IMR-90 (cell line): ENCODE measurements at regions not wholly inside any gene's neighbourhood (a gene's known extent, or its start where the extent isn't known, plus 50 kb on each side); places are given as distances from the start of the nearest gene placed in this dataset.

Source experiments
- ATAC-seq: fragments of 200-7000 bp; cut with Tn5 transposase; 2 replicates; pipeline ENCODE4 v1.9.1; 2020; ENCODE audit warnings: low read depth, mild to moderate bottlenecking, moderate library complexity
- BruUV-seq: library from RNA; stranded (reverse); fragments of 400-500 nt; replicated peaks from 2 replicates; lab custom pipeline; 2021; lab: Mats Ljungman, UMichigan
- CTCF ChIA-PET: fragments of 300-600 bp; formaldehyde crosslinking; extraction: SDS; loops from one replicate; lab custom pipeline; 2021; ENCODE audit warnings: antibody characterized with exemption; lab: Yijun Ruan, JAX
- POLR2A ChIA-PET: fragments of 300-600 bp; sonication (Branson Sonifier 250); formaldehyde crosslinking; loops from one replicate; lab custom pipeline; 2022; ENCODE audit warnings: antibody characterized with exemption; ENCODE audit not compliant: unreplicated experiment; lab: Charles Lee
- DNase-seq: peaks from one replicate; pipeline ENCODE4 v3.0.0; 2013
- H2AFZ ChIP-seq: replicated peaks from 2 replicates; pipeline ENCODE3; 2013; ENCODE audit warnings: low read length, mild to moderate bottlenecking; ENCODE audit not compliant: poor library complexity
- H2AK5ac ChIP-seq: 2 replicates; pipeline ENCODE4 v1.6.1; 2013; ENCODE audit warnings: low read depth, low read length, inconsistent platforms
- H2AK9ac ChIP-seq: replicated peaks from 2 replicates; pipeline ENCODE3; 2013; ENCODE audit warnings: mild to moderate bottlenecking, low read depth, low read length, moderate library complexity; ENCODE audit not compliant: poor library complexity
- H2BK120ac ChIP-seq: 2 replicates; pipeline ENCODE4 v1.6.1; 2013; ENCODE audit warnings: low read depth, low read length, inconsistent platforms
- H2BK15ac ChIP-seq: 3 replicates; pipeline ENCODE4 v1.6.1; 2013; ENCODE audit warnings: low read depth, low read length, inconsistent platforms
- H2BK20ac ChIP-seq: 2 replicates; pipeline ENCODE4 v1.6.1; 2013; ENCODE audit warnings: low read depth, mild to moderate bottlenecking, inconsistent platforms, low read length, moderate library complexity
- H2BK5ac ChIP-seq: 2 replicates; pipeline ENCODE4 v1.6.1; 2013; ENCODE audit warnings: mild to moderate bottlenecking, low read depth, low read length, inconsistent platforms; ENCODE audit not compliant: poor library complexity, severe bottlenecking
- H3K14ac ChIP-seq: replicated peaks from 2 replicates; pipeline ENCODE4 v1.6.1; 2013; ENCODE audit warnings: low read depth, low read length, inconsistent platforms
- H3K18ac ChIP-seq: 2 replicates; pipeline ENCODE4 v1.6.1; 2013; ENCODE audit warnings: low read depth, low read length, control low read depth
- H3K23ac ChIP-seq: 2 replicates; pipeline ENCODE4 v1.6.1; 2013; ENCODE audit warnings: low read depth, low read length, inconsistent platforms
- H3K27ac ChIP-seq: 2 replicates; pipeline ENCODE4 v1.5.1; 2013; ENCODE audit warnings: mild to moderate bottlenecking, control low read depth, low read length; ENCODE audit not compliant: insufficient read depth
- H3K27me3 ChIP-seq: 2 replicates; pipeline ENCODE4 v1.6.1; 2013; ENCODE audit warnings: low read length; ENCODE audit not compliant: control insufficient read depth, insufficient read depth
- H3K36me3 ChIP-seq: 2 replicates; pipeline ENCODE4 v1.6.1; 2013; ENCODE audit warnings: low read length, mixed read lengths; ENCODE audit not compliant: control insufficient read depth, insufficient read depth
- H3K4ac ChIP-seq: 2 replicates; pipeline ENCODE4 v1.6.1; 2013; ENCODE audit warnings: low read depth, low read length, inconsistent platforms
- H3K4me1 ChIP-seq: 2 replicates; pipeline ENCODE4 v1.6.1; 2013; ENCODE audit warnings: low read length, mixed read lengths; ENCODE audit not compliant: control insufficient read depth, insufficient read depth
- H3K4me2 ChIP-seq: 2 replicates; pipeline ENCODE4 v1.6.1; 2013; ENCODE audit warnings: low read depth, mild to moderate bottlenecking, control low read depth, low read length, moderate library complexity
- H3K4me3 ChIP-seq: 2 replicates; pipeline ENCODE4 v1.5.1; 2013; ENCODE audit warnings: low read depth, mild to moderate bottlenecking, control low read depth, low read length, moderate library complexity; ENCODE audit not compliant: insufficient read depth
- H3K56ac ChIP-seq: 2 replicates; pipeline ENCODE4 v1.6.1; 2013; ENCODE audit warnings: low read length, inconsistent platforms; ENCODE audit not compliant: insufficient read depth; ENCODE audit errors: extremely low read depth
- H3K79me1 ChIP-seq, 2 experiments: 2 replicates each; pipeline ENCODE4 v1.6.1; 2013; ENCODE audit warnings: low read length in 2 of 2, inconsistent platforms in 1 of 2, low read depth in 1 of 2
- H3K9ac ChIP-seq: 2 replicates; pipeline ENCODE4 v1.6.1; 2013; ENCODE audit warnings: low read depth, low read length, control low read depth
- H3K9me1 ChIP-seq: 2 replicates; pipeline ENCODE4 v1.6.1; 2013; ENCODE audit warnings: low read length, inconsistent platforms; ENCODE audit not compliant: insufficient read depth
- H3K9me3 ChIP-seq: 2 replicates; pipeline ENCODE4 v1.6.1; 2013; ENCODE audit warnings: low read length; ENCODE audit not compliant: control insufficient read depth, insufficient read depth
- H4K20me1 ChIP-seq: 2 replicates; pipeline ENCODE4 v1.6.1; 2013; ENCODE audit warnings: low read length, inconsistent platforms; ENCODE audit not compliant: insufficient read depth
- H4K5ac ChIP-seq: 2 replicates; pipeline ENCODE4 v1.6.1; 2013; ENCODE audit warnings: mild to moderate bottlenecking, low read depth, low read length, control low read depth
- H4K8ac ChIP-seq, 2 experiments: 2 replicates each; pipeline ENCODE4 v1.6.1; 2013; ENCODE audit warnings: low read depth in 2 of 2, low read length in 2 of 2, control low read depth in 1 of 2, inconsistent platforms in 1 of 2
- H4K91ac ChIP-seq: 2 replicates; pipeline ENCODE4 v1.6.1; 2013; ENCODE audit warnings: low read depth, low read length, inconsistent platforms; ENCODE audit not compliant: insufficient read depth
- CEBPB ChIP-seq: IDR thresholded peaks from 2 replicates; pipeline ENCODE4 v1.6.1; 2012; ENCODE audit warnings: low read depth, low read length, improper control_type of control experiment
- CHD1 ChIP-seq: IDR thresholded peaks from 2 replicates; pipeline ENCODE4 v1.6.1; 2012; ENCODE audit warnings: low read depth, low read length, improper control_type of control experiment
- CTCF ChIP-seq: conservative IDR thresholded peaks from 2 replicates; pipeline ENCODE4 v1.5.1; 2012; ENCODE audit warnings: mild to moderate bottlenecking, low read depth, low read length, improper control_type of control experiment
- ELK1 ChIP-seq: fragments of 150-350 bp; IDR thresholded peaks from 2 replicates; pipeline ENCODE4 v1.6.1; 2016; ENCODE audit warnings: low read depth, mild to moderate bottlenecking, low read length, moderate library complexity, borderline replicate concordance
- FOS ChIP-seq: fragments of 150-350 bp; IDR thresholded peaks from 2 replicates; pipeline ENCODE4 v1.6.1; 2016; ENCODE audit warnings: low read depth, low read length
- MAFK ChIP-seq: IDR thresholded peaks from 2 replicates; pipeline ENCODE4 v1.6.1; 2012; ENCODE audit warnings: low read depth, low read length, improper control_type of control experiment
- MXI1 ChIP-seq: IDR thresholded peaks from 2 replicates; pipeline ENCODE4 v1.6.1; 2012; ENCODE audit warnings: low read depth, mild to moderate bottlenecking, low read length, moderate library complexity, borderline replicate concordance
- NFE2L2 ChIP-seq: fragments of 150-350 bp; IDR thresholded peaks from 2 replicates; pipeline ENCODE4 v1.6.1; 2016; ENCODE audit warnings: low read depth, mild to moderate bottlenecking, low read length
- POLR2A ChIP-seq: IDR thresholded peaks from 2 replicates; pipeline ENCODE4 v1.6.1; 2012; ENCODE audit warnings: mild to moderate bottlenecking, low read depth, low read length
- RAD21 ChIP-seq: IDR thresholded peaks from 2 replicates; pipeline ENCODE4 v1.6.1; 2012; ENCODE audit warnings: low read length, improper control_type of control experiment
- RCOR1 ChIP-seq: IDR thresholded peaks from 2 replicates; pipeline ENCODE4 v1.6.1; 2012; ENCODE audit warnings: mild to moderate bottlenecking, low read length, improper control_type of control experiment; ENCODE audit not compliant: insufficient replicate concordance
- RFX5 ChIP-seq: IDR thresholded peaks from 2 replicates; pipeline ENCODE4 v1.8.0; 2012; ENCODE audit warnings: low read depth, mild to moderate bottlenecking, low read length, moderate library complexity
- SMC3 ChIP-seq: fragments of 150-350 bp; IDR thresholded peaks from 2 replicates; pipeline ENCODE4 v1.6.1; 2016; ENCODE audit warnings: low read depth, mild to moderate bottlenecking, antibody characterized with exemption, low read length, moderate library complexity
- WGBS, 2 experiments: methylation state at CpG; one replicate each; pipeline versions ENCODE4 v1.1.5 to v1.1.7; 2013; ENCODE audit warnings: missing lambda C conversion rate in 2 of 2; ENCODE audit not compliant: insufficient read length in 1 of 2; ENCODE audit errors: extremely low coverage in 2 of 2; 5-methylcytosine and 5-hydroxymethylcytosine counted together
- dilution Hi-C: fragments of 300-500 bp; cut with HindIII; formaldehyde crosslinking; loops from one replicate; pipeline ENCODE4 v1.14.3; 2018; ENCODE audit warnings: low sequenced_read_pairs; ENCODE audit not compliant: unreplicated experiment
- in situ Hi-C: fragments of 300-500 bp; cut with MboI; formaldehyde crosslinking; loops from 3 replicates; pipeline ENCODE4 v1.14.3; 2019; ENCODE audit warnings: low sequenced_read_pairs, inconsistent platforms, mixed read lengths
- intact Hi-C: fragments of 100-400 bp; cut with micrococcal nuclease; formaldehyde crosslinking; loops from 2 replicates; pipeline ENCODE4 v1.10.0; 2022
- TF ChIP-seq, protein P1 (sequence below): fragments of 150-350 bp; IDR thresholded peaks from 2 replicates; pipeline ENCODE4 v1.6.1; 2017; ENCODE audit warnings: mild to moderate bottlenecking, antibody characterized with exemption, low read length, low read depth

- dilution Hi-C loops (no loop called here), intact Hi-C loops (loop anchor here (1.0 kb wide), 1 partner anchor 28 kb away; no protein-coding TSS in a partner anchor), in situ Hi-C loops (no loop called here)
- peak overlapping the region; percentile 86 for H2BK5ac ChIP-seq
- H3K79me1 ChIP-seq = no peaks in the 10 kb centered on the region; a peak in 1 of 4 replicates
- peak overlapping the region; percentile 55 for H2BK20ac ChIP-seq
- H3K9ac ChIP-seq = peak overlapping the region; percentile 43
- peak overlapping the region; percentile 56 for H4K5ac ChIP-seq
- H4K91ac ChIP-seq = peak overlapping the region; percentile 71
- H3K9me3 ChIP-seq = no peaks in the 10 kb centered on the region
- peak overlapping the region; percentile 72 for H3K56ac ChIP-seq
- H2AK9ac ChIP-seq = peak overlapping the region; percentile 70
- peak overlapping the region; percentile 90 for H3K4ac ChIP-seq
- peak overlapping the region; percentile 33 for H3K18ac ChIP-seq
- H2AFZ ChIP-seq = peak overlapping the region; percentile 80
- no peaks in the 10 kb centered on the region for H3K36me3 ChIP-seq
- H3K27ac ChIP-seq = peak overlapping the region; percentile 80
- H4K20me1 ChIP-seq = no peaks in the 10 kb centered on the region
- H2AK5ac ChIP-seq = peak overlapping the region; percentile 52
- H3K4me2 ChIP-seq = peak overlapping the region; percentile 30
- 20% methylated on average over 11 of the region's 35 CpGs; no CpG with 5 or more reads in 1 of the 2 experiments for WGBS, 2 experiments
- peaks cover 10% of the 10 kb centered on the region for H3K4me1 ChIP-seq
- peak; percentile 79 for DNase-seq
- no TSS peak for BruUV-seq
- peaks cover 8% of the 10 kb centered on the region; the same call in 1 of the 2 replicates for H3K9me1 ChIP-seq
- H4K8ac ChIP-seq = peak overlapping the region; percentile 86
- POLR2A ChIA-PET = no interaction called here
- peak overlapping the region; percentile 82 for H3K14ac ChIP-seq
- CTCF ChIA-PET = no interaction called here
- peak overlapping the region; percentile 85; the same call in 2 of the 3 replicates for H2BK15ac ChIP-seq
- no peak overlapping the region for H3K4me3 ChIP-seq
- H3K23ac ChIP-seq = peak overlapping the region; percentile 87; the same call in 1 of the 2 replicates
- H3K27me3 ChIP-seq = no peaks in the 10 kb centered on the region
- ATAC-seq = peak; percentile 88
- H2BK120ac ChIP-seq = peak overlapping the region; percentile 87
- TF ChIP-seq, protein P1, sequence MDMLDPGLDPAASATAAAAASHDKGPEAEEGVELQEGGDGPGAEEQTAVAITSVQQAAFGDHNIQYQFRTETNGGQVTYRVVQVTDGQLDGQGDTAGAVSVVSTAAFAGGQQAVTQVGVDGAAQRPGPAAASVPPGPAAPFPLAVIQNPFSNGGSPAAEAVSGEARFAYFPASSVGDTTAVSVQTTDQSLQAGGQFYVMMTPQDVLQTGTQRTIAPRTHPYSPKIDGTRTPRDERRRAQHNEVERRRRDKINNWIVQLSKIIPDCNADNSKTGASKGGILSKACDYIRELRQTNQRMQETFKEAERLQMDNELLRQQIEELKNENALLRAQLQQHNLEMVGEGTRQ = no peak
- TF ChIP-seq MAFK = no peak
- no peak for TF ChIP-seq SMC3
- TF ChIP-seq ELK1 = no peak
- no peak for TF ChIP-seq RFX5
- 0 out of 2 replicates have a peak, but pooled peaks have one; percentile 2 for TF ChIP-seq RAD21
- no peak for TF ChIP-seq CTCF
- 0 out of 2 replicates have a peak, but pooled peaks have one; percentile 33 for TF ChIP-seq CHD1
- TF ChIP-seq CEBPB = no peak
- no peak for TF ChIP-seq NFE2L2
- TF ChIP-seq RCOR1 = no peak
- no peak for TF ChIP-seq FOS
- peak; percentile 79 for TF ChIP-seq POLR2A
- TF ChIP-seq MXI1 = no peak
These were observed 65.2 kb downstream of the SIK1 start for GRCh38 chr21:43361493-43362296.
